ENCODE measurements at regions not wholly inside any gene's neighbourhood (a gene's known extent, or its start where the extent isn't known, plus 50 kb on each side); places are given as distances from the start of the nearest gene placed in this dataset.
A peak's percentile ranks its signal among the peaks of the same experiment; 100 is the strongest.

GRCh38 chr11:131043251-131043650 is 127.0 kb upstream of the SNX19 start:
- Histone ChIP-seq H3K27me3 (no peaks in the 10 kb centered on the region), H3K4me3 (no peak overlapping the region), H3K36me3 (no peaks in the 10 kb centered on the region), H3K27ac (no peak overlapping the region), H3K9me3 (no peaks in the 10 kb centered on the region), H3K4me1 (no peaks in the 10 kb centered on the region)
- DNase-seq (ENCODE audit: low spot score in 2 of 2): no peak
- TF ChIP-seq EP300 (IDR thresholded peaks at IDR 0.05): no peak
- TF ChIP-seq, protein P1, sequence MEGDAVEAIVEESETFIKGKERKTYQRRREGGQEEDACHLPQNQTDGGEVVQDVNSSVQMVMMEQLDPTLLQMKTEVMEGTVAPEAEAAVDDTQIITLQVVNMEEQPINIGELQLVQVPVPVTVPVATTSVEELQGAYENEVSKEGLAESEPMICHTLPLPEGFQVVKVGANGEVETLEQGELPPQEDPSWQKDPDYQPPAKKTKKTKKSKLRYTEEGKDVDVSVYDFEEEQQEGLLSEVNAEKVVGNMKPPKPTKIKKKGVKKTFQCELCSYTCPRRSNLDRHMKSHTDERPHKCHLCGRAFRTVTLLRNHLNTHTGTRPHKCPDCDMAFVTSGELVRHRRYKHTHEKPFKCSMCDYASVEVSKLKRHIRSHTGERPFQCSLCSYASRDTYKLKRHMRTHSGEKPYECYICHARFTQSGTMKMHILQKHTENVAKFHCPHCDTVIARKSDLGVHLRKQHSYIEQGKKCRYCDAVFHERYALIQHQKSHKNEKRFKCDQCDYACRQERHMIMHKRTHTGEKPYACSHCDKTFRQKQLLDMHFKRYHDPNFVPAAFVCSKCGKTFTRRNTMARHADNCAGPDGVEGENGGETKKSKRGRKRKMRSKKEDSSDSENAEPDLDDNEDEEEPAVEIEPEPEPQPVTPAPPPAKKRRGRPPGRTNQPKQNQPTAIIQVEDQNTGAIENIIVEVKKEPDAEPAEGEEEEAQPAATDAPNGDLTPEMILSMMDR (IDR thresholded peaks at IDR 0.05): no peak
- no peak for TF ChIP-seq POLR2A (IDR thresholded peaks at IDR 0.05)
- 79 to 82% methylated on average over 1 of the region's 1 CpG for WGBS, 2 donors

DNA sequence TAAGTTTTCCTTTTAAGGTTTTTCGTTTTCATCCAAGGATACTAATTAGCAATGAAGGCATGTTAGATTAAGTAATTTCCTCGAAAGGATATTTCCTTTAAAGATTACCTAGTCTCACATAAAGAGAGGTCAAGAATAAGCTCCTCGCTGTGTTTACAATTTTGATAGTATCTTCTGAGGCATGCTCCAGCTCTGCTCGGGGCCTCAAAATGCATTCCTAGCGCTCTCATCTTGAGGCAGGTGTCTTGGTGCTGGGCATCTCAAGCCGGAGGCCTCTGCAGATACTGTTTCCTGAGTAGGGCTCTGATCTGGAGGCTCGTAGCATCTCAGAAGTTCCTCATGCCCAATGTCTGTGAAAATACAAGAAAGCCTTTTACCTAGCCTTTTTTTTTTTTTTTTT is 128.6 kb upstream of the SNX19 start:
- Histone ChIP-seq H3K27ac (no peak overlapping the region), H3K27me3 (no peaks in the 10 kb centered on the region), H3K9me3 (no peaks in the 10 kb centered on the region), H3K4me3 (no peak overlapping the region), H3K4me1 (no peaks in the 10 kb centered on the region), H3K36me3 (no peaks in the 10 kb centered on the region)
- TF ChIP-seq, protein P1 (IDR thresholded peaks at IDR 0.05): no peak
- no peak for TF ChIP-seq EP300 (IDR thresholded peaks at IDR 0.05)
- TF ChIP-seq POLR2A (IDR thresholded peaks at IDR 0.05): no peak
- DNase-seq (ENCODE audit: low spot score in 2 of 2): no peak
- WGBS, 2 donors: 80 to 83% methylated on average over 7 of the region's 7 CpGs

DNA sequence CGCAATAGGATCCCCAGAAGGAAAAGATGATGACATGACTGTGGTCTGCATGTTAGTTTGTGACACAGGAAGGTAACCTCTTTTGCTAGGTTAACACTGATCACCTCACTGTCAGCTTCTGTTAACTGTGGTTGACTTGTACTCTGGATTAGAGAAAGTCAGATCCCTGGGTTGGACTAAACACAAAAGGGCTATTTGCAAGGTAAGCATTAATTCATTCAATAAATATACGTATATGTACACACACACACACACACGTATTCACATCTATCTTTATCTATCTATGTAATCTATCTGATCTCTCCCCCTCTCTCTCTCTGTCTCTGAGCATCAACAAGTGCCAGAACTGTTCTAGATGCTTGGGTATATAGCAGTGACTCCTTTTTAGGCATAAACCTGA is 136.1 kb upstream of the SNX19 start:
- no peak overlapping the region for H3K27ac ChIP-seq
- 83 to 84% methylated on average over 3 of the region's 3 CpGs for WGBS, 2 donors
- no peak for TF ChIP-seq EP300 (IDR thresholded peaks at IDR 0.05)
- TF ChIP-seq, protein P1 (IDR thresholded peaks at IDR 0.05): no peak
- TF ChIP-seq POLR2A (IDR thresholded peaks at IDR 0.05): no peak
- H3K36me3 ChIP-seq: no peaks in the 10 kb centered on the region
- no peak overlapping the region for H3K4me3 ChIP-seq
- H3K9me3 ChIP-seq: no peaks in the 10 kb centered on the region
- no peaks in the 10 kb centered on the region for H3K4me1 ChIP-seq
- no peak for DNase-seq (ENCODE audit: low spot score in 2 of 2)
- peaks cover 0 to 6% of the 10 kb centered on the region in 2 donors for H3K27me3 ChIP-seq

- Histone ChIP-seq H3K4me1 (no peaks in the 10 kb centered on the region), H3K27me3 (peaks cover 0 to 6% of the 10 kb centered on the region in 2 donors), H3K36me3 (no peaks in the 10 kb centered on the region), H3K4me3 (no peak overlapping the region), H3K27ac (no peak overlapping the region), H3K9me3 (no peaks in the 10 kb centered on the region)
- 45 to 60% methylated on average over 2 of the region's 2 CpGs for WGBS, 2 donors
- no peak for DNase-seq (ENCODE audit: low spot score in 2 of 2)
- TF ChIP-seq, protein P1 (IDR thresholded peaks at IDR 0.05): no peak
- TF ChIP-seq POLR2A (IDR thresholded peaks at IDR 0.05) (no peak), EP300 (IDR thresholded peaks at IDR 0.05) (no peak)
These were observed 139.8 kb upstream of the SNX19 start for GRCh38 chr11:131056036-131056435.

- no peak for TF ChIP-seq EP300 (IDR thresholded peaks at IDR 0.05)
- Histone ChIP-seq H3K27ac (no peak overlapping the region), H3K27me3 (no peaks in the 10 kb centered on the region), H3K36me3 (no peaks in the 10 kb centered on the region), H3K4me1 (no peaks in the 10 kb centered on the region), H3K9me3 (no peaks in the 10 kb centered on the region), H3K4me3 (no peak overlapping the region)
- 53 to 60% methylated on average over 6 of the region's 6 CpGs for WGBS, 2 donors
- DNase-seq (ENCODE audit: low spot score in 2 of 2): no peak
These were observed 147.4 kb upstream of the SNX19 start for GRCh38 chr11:131063638-131064037.

GRCh38 chr11:131064373-131064991 is 148.2 kb upstream of the SNX19 start:
- WGBS, 2 donors: 25 to 26% methylated on average over 12 of the region's 12 CpGs
- Histone ChIP-seq H3K27ac (no peak overlapping the region), H3K4me3 (no peak overlapping the region), H3K4me1 (no peaks in the 10 kb centered on the region), H3K9me3 (no peaks in the 10 kb centered on the region), H3K27me3 (no peaks in the 10 kb centered on the region), H3K36me3 (no peaks in the 10 kb centered on the region)
- TF ChIP-seq, protein P1 (IDR thresholded peaks at IDR 0.05): peak; percentile 51 to 70 (median 62)
- TF ChIP-seq POLR2A (IDR thresholded peaks at IDR 0.05): no peak
- peak in 1 of 2 donors; percentile 52 for DNase-seq (ENCODE audit: low spot score in 2 of 2)
